ENCODE measurements at regions not wholly inside any gene's neighbourhood (a gene's known extent, or its start where the extent isn't known, plus 50 kb on each side); places are given as distances from the start of the nearest gene placed in this dataset.

DNA sequence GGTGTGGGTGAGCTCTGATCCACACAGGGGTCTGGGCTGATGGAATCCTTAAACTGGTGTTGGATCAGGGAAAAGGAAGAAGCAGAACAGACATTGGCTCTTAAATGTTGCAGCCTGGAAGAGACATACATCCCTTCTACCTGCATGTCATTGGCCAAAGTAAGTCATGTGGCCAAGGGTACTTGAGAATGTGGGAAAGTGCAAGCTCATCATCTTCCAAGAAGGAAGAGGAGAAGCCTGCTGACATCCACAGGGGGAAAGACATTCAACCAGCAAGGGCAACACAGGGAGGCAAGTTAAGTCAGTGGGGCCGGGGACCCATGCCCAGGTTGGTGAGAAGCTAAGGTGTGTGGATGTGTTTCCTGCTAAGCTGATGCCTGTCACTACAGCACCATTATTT, 272.8 kb upstream of the MKI67 start:
- Mint-ChIP-seq H3K27me3 (no peaks in the 10 kb centered on the region), H3K4me1 (no peaks in the 10 kb centered on the region), H3K36me3 (ENCODE audit: low read depth) (no peaks in the 10 kb centered on the region), H3K4me3 (no peak overlapping the region), H3K27ac (no peak overlapping the region), H3K9me3 (peaks cover 8% of the 10 kb centered on the region)
- intact Hi-C loops (cut with micrococcal nuclease), result no loop called here
- CTCF ChIA-PET, result no interaction called here
- ATAC-seq (ENCODE audit: low read depth) (no peak), DNase-seq (no peak)
- POLR2A ChIA-PET, result no interaction called here
- TF ChIP-seq, protein P1, sequence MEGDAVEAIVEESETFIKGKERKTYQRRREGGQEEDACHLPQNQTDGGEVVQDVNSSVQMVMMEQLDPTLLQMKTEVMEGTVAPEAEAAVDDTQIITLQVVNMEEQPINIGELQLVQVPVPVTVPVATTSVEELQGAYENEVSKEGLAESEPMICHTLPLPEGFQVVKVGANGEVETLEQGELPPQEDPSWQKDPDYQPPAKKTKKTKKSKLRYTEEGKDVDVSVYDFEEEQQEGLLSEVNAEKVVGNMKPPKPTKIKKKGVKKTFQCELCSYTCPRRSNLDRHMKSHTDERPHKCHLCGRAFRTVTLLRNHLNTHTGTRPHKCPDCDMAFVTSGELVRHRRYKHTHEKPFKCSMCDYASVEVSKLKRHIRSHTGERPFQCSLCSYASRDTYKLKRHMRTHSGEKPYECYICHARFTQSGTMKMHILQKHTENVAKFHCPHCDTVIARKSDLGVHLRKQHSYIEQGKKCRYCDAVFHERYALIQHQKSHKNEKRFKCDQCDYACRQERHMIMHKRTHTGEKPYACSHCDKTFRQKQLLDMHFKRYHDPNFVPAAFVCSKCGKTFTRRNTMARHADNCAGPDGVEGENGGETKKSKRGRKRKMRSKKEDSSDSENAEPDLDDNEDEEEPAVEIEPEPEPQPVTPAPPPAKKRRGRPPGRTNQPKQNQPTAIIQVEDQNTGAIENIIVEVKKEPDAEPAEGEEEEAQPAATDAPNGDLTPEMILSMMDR (IDR thresholded peaks at IDR 0.05), result no peak

DNA sequence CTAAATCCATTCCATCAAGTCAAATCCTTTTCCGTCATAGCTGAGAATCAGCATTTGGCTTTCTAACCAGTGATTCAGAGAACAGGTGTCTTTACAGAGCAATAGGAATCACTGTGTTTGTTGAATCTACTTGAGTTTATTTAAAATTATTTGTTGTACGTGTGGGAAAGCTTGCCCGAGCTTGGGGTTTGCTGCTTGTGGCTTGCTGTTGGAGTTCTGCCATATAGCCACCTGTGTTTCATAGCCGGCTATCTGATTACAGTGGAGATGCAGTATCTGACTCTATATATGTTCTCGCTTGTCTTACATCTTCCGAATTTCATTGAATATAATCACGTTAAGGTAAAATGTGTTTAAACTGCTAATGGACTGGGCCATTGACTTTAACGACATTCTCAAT, 274.3 kb upstream of the MKI67 start:
- no peak overlapping the region for H3K27ac Mint-ChIP-seq
- intact Hi-C loops (cut with micrococcal nuclease), result no loop called here
- TF ChIP-seq, protein P1 (IDR thresholded peaks at IDR 0.05), result no peak

DNA sequence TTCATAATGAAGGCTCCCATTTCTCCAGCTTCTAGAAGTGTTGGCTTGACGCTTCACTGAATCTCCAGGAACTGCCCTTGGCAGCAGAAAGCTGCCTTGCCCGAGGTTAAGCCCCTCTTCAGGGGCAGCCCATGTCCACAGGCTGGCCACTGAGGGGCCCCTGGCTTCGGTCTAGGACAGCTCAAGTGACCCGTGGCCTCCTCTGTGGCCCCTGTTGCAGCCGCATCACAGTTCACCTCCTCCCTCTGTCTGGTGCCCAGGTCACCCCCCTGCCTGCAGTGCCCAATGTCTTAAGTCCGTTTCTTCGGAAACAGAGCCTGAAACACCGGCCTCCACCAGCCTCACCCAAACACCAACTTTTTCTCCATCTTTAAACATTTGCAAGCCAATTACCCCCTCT, 279.2 kb upstream of the MKI67 start:
- POLR2A ChIA-PET, result no interaction called here
- no peaks in the 10 kb centered on the region for H3K4me1 Mint-ChIP-seq
- H3K9me3 Mint-ChIP-seq, result peaks cover 8% of the 10 kb centered on the region
- no peaks in the 10 kb centered on the region for H3K27me3 Mint-ChIP-seq
- ATAC-seq (ENCODE audit: low read depth) (no peak), DNase-seq (no peak)
- no peak overlapping the region for H3K4me3 Mint-ChIP-seq
- intact Hi-C loops (cut with micrococcal nuclease), result no loop called here
- no peaks in the 10 kb centered on the region for H3K36me3 Mint-ChIP-seq (ENCODE audit: low read depth)
- CTCF ChIA-PET, result no interaction called here
- H3K27ac Mint-ChIP-seq, result no peak overlapping the region
- TF ChIP-seq, protein P1 (IDR thresholded peaks at IDR 0.05), result no peak

More for the DNA sequence above, 274.3 kb upstream of the MKI67 start:
- ATAC-seq (ENCODE audit: low read depth) (no peak), DNase-seq (no peak)
- Mint-ChIP-seq H3K4me1 (no peaks in the 10 kb centered on the region), H3K36me3 (ENCODE audit: low read depth) (no peaks in the 10 kb centered on the region), H3K27me3 (no peaks in the 10 kb centered on the region), H3K9me3 (peaks cover 8% of the 10 kb centered on the region), H3K4me3 (no peak overlapping the region)
- CTCF ChIA-PET, result no interaction called here
- POLR2A ChIA-PET, result no interaction called here

DNA sequence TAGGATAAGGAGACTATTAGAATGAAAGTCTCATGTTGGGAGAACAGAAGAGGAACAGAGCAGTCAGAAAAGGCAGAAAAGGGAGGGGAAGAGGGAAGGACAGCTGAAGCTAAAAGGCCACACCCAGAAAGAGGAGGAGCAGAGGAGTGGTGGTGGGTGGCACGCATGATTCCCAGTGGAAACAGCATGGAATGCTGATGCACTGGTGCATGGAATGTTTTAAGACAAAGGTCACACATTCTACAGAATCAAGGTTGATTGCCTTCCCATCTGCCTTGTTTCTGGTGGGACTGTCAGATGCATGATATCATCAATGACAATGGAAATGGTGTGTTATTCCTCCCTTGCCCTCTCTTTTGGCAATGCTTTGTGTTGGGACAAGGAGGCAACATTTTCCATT, 285.4 kb upstream of the MKI67 start:
- Mint-ChIP-seq H3K27ac (no peak overlapping the region), H3K4me3 (no peak overlapping the region), H3K4me1 (no peaks in the 10 kb centered on the region), H3K27me3 (no peaks in the 10 kb centered on the region), H3K36me3 (ENCODE audit: low read depth) (no peaks in the 10 kb centered on the region), H3K9me3 (no peaks in the 10 kb centered on the region)
- TF ChIP-seq, protein P1 (IDR thresholded peaks at IDR 0.05), result no peak
- DNase-seq, result no peak
- intact Hi-C loops (cut with micrococcal nuclease), result no loop called here
- no peak for ATAC-seq (ENCODE audit: low read depth)
- ChIA-PET CTCF (no interaction called here), POLR2A (no interaction called here)

DNA sequence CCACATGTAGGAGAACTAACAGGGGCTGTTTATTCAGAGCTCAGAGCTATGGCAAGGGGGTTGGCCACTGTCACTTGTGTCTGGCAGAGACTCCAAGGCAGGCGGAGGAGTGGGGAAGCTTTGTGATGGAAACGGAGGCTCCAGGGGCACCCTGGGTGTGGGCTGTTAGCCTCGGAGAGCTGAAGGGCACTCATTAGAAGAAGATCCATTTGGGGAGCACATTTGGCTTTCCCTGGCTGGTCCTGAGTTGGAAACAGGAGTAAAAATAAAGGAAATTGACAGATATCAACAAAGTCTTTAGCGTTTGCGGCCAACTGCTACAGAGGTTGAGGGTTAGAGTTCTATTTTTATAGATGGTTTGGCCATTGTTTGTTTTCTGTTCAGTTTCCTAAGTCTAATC, 288.3 kb upstream of the MKI67 start:
- Mint-ChIP-seq H3K9me3 (no peaks in the 10 kb centered on the region), H3K4me1 (no peaks in the 10 kb centered on the region), H3K27ac (no peak overlapping the region), H3K4me3 (no peak overlapping the region), H3K27me3 (no peaks in the 10 kb centered on the region), H3K36me3 (ENCODE audit: low read depth) (no peaks in the 10 kb centered on the region)
- ATAC-seq (ENCODE audit: low read depth) (no peak), DNase-seq (no peak)
- intact Hi-C loops (cut with micrococcal nuclease), result no loop called here
- TF ChIP-seq, protein P1 (IDR thresholded peaks at IDR 0.05), result no peak
- ChIA-PET CTCF (no interaction called here), POLR2A (no interaction called here)
